ENCODE measurements at regions not wholly inside any gene's neighbourhood (a gene's known extent, or its start where the extent isn't known, plus 50 kb on each side); places are given as distances from the start of the nearest gene placed in this dataset.

GRCh38 chr11:10918275-10918674 lies 60.4 kb upstream of the ZBED5 start:
- Histone ChIP-seq H3K9ac (replicated peaks; ENCODE audit: extremely low read depth, insufficient read depth, low read length) (no peak overlapping the region), H3K4me2 (ENCODE audit: insufficient read depth, low read length) (no peak overlapping the region), H3K27me3 (ENCODE audit: control insufficient read depth in 2 of 2, insufficient read depth in 2 of 2, low read length in 2 of 2) (peaks cover 2 to 5% of the 10 kb centered on the region in 2 experiments), H3K4me1 (ENCODE audit: control insufficient read depth, extremely low read depth, insufficient read depth, low read length) (no peaks in the 10 kb centered on the region), H3K9me1 (replicated peaks; ENCODE audit: control insufficient read depth, extremely low read depth, insufficient read depth, low read length) (no peaks in the 10 kb centered on the region), H4K20me1 (replicated peaks; ENCODE audit: control insufficient read depth, extremely low read depth, insufficient read depth, low read length) (no peaks in the 10 kb centered on the region), H2AFZ (ENCODE audit: low read depth, low read length) (no peak overlapping the region), H3K79me2 (ENCODE audit: control insufficient read depth, insufficient read depth, low read length) (no peaks in the 10 kb centered on the region), H3K36me3 (ENCODE audit: control insufficient read depth in 2 of 2, extremely low read depth in 1 of 2, insufficient read depth in 2 of 2, low read length in 2 of 2) (no peaks in the 10 kb centered on the region), H3K9me3 (replicated peaks; ENCODE audit: control insufficient read depth, insufficient read depth, low read length) (no peaks in the 10 kb centered on the region), H3K27ac (ENCODE audit: insufficient read depth, low read depth, low read length) (no peak overlapping the region), H3K4me3 (replicated peaks in 1 of 3; ENCODE audit: insufficient read depth in 1 of 3, low read depth in 1 of 3, low read length in 3 of 3) (no peak overlapping the region)
- TF ChIP-seq, protein P1, sequence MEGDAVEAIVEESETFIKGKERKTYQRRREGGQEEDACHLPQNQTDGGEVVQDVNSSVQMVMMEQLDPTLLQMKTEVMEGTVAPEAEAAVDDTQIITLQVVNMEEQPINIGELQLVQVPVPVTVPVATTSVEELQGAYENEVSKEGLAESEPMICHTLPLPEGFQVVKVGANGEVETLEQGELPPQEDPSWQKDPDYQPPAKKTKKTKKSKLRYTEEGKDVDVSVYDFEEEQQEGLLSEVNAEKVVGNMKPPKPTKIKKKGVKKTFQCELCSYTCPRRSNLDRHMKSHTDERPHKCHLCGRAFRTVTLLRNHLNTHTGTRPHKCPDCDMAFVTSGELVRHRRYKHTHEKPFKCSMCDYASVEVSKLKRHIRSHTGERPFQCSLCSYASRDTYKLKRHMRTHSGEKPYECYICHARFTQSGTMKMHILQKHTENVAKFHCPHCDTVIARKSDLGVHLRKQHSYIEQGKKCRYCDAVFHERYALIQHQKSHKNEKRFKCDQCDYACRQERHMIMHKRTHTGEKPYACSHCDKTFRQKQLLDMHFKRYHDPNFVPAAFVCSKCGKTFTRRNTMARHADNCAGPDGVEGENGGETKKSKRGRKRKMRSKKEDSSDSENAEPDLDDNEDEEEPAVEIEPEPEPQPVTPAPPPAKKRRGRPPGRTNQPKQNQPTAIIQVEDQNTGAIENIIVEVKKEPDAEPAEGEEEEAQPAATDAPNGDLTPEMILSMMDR (IDR thresholded peaks at IDR 0.05; ENCODE audit: extremely low read depth in 1 of 2, insufficient read depth in 1 of 2, low read depth in 1 of 2, low read length in 2 of 2): no peak
- TF ChIP-seq MAX (IDR thresholded peaks at IDR 0.05; ENCODE audit: insufficient read depth, insufficient read length) (no peak), POLR2A (IDR thresholded peaks at IDR 0.05; ENCODE audit: low read depth, low read length) (no peak), MYC (IDR thresholded peaks at IDR 0.05; ENCODE audit: low read depth, low read length) (no peak), JUN (IDR thresholded peaks at IDR 0.05; ENCODE audit: borderline replicate concordance, insufficient read depth, insufficient read length, low read depth) (no peak), POLR2AphosphoS5 (IDR thresholded peaks at IDR 0.05; ENCODE audit: insufficient read depth, low read depth, low read length) (no peak), EZH2 (IDR thresholded peaks at IDR 0.05; ENCODE audit: borderline replicate concordance, low read depth, low read length, severe bottlenecking) (no peak), FOS (IDR thresholded peaks at IDR 0.05; ENCODE audit: borderline replicate concordance, insufficient read depth, low read length) (no peak), GATA2 (IDR thresholded peaks at IDR 0.05; ENCODE audit: insufficient read depth, insufficient read length, low read depth, low read length) (no peak)
- DNase-seq (ENCODE audit: low read depth, low spot score) (no peak), FAIRE-seq (no peak)
- intact Hi-C loops (cut with micrococcal nuclease): no loop called here
- POLR2A ChIA-PET: no interaction called here
- dilution Hi-C loops (cut with MboI; ENCODE audit: extremely low pct_ligation_motif_present, low sequenced_read_pairs): no loop called here
- CTCF ChIA-PET: interaction anchor here (1.0 kb wide), 1 partner anchor 40 kb away, joined by 3 read pairs; no protein-coding TSS in a partner anchor
- no TSS peak for BruUV-seq (replicated peaks)
